AG08395 (cell line): ENCODE measurements at regions not wholly inside any gene's neighbourhood (a gene's known extent, or its start where the extent isn't known, plus 50 kb on each side); places are given as distances from the start of the nearest gene placed in this dataset.
"Not testable (repeated sequence)": the region's sequence is repeated elsewhere in the genome, so short reads cannot be mapped to it uniquely, and the experiment has no call there.

Experiments
- DNase-seq: peaks from one replicate; pipeline ENCODE4 v3.0.0; 2012; ENCODE audit warnings: mixed read lengths, low spot score

GRCh38 chr16:10314317-10314716 lies 71.5 kb upstream of the ATF7IP2 start:
- no peak for DNase-seq

- DNase-seq = no peak
Measured at GRCh38 chr16:10314811-10315210, 71.0 kb upstream of the ATF7IP2 start.

- DNase-seq = no peak
Measured at GRCh38 chr16:10317425-10318001, 68.3 kb upstream of the ATF7IP2 start.

- DNase-seq = no peak
Measured at GRCh38 chr16:10318798-10319500, 66.9 kb upstream of the ATF7IP2 start.

DNA sequence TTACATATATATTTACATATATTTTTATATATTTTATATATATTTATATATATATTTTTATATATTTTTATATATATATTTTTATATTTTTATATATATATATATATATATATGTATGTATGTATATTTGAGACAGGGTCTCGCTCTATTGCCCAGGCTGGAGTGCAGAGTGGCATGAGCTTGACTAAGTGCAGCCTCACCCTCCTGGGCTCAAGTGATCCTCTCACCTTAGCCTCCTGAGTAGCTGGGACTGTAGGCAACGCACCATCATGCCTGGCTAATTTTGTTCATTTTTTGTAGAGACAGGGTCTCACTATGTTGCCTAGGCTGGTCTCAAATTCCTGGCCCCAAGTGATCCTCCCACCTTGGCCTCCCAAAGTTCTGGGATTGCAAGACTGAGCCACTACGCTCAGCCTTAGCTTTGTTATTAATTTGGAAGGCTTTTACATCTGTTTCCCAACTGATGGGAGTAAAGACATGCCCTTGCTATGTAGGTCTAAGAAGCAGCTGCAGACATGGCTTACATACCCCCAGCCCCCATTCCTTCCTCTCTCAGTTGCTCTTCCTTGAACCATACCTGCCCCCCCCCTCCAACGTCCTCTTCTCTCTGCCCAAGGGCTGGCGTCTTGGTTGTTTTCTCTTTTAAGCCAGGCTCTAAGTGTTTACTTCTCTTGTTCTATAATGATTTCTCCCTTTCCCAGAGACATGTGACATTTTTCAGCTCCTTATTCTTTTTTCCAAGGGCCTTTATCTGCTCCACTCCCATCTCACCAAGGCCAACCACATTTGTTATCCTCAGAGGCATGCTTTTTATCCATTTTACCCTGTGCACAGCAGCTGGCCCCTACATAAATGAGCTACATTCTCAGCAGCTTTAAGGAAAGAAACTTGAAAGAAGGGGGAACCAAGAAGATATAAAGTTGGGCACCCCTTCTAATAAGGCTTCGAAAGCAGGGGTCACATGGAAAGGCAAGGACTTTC lies 64.2 kb upstream of the ATF7IP2 start:
- no peak for DNase-seq

- no peak for DNase-seq
Measured at GRCh38 chr16:10322723-10323527, 62.9 kb upstream of the ATF7IP2 start.

DNA sequence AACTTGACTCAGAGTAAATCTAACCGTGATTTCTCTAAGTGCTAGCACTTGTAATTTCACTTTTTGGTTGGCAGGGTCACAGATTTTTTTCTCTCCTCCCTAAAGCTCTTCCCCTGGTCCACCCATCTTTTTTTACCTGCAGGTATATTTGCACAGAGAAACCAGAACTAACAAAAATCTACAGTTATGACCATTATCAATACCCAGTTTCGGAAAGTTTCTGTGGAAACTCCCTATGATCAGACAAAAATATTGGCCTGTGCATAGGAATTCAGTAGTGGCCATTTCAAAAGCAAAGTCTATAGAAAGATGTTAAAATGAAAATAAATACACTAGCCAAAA lies 62.4 kb upstream of the ATF7IP2 start:
- no peak for DNase-seq

- DNase-seq = no peak
Measured at GRCh38 chr16:10324210-10324609, 61.7 kb upstream of the ATF7IP2 start.

- no peak for DNase-seq
Measured at GRCh38 chr16:10325783-10326543, 59.9 kb upstream of the ATF7IP2 start.

DNA sequence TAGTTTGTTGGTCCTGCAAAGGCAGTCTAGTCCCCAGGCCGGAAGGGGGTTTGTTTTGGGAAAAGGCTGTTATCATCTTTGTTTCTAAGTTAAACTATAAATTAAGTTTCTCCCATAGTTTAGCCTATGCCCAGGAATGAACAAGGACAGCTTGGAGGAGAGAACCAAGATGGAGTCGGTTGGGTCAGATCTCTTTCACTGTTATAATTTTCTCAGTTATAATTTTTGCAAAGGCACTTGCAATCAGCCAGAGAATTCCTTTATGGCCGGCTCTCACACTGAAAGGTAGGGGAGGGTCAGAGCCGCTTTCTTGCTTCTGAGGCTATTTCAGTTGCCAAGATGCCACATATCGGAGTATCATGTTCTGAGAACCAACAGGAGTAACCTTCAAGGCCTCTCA lies 59.2 kb upstream of the ATF7IP2 start:
- no peak for DNase-seq

- DNase-seq = not testable (repeated sequence)
Measured at GRCh38 chr16:10328291-10328690, 57.6 kb upstream of the ATF7IP2 start.

GRCh38 chr16:10332241-10332640 lies 53.6 kb upstream of the ATF7IP2 start:
- DNase-seq = no peak

DNA sequence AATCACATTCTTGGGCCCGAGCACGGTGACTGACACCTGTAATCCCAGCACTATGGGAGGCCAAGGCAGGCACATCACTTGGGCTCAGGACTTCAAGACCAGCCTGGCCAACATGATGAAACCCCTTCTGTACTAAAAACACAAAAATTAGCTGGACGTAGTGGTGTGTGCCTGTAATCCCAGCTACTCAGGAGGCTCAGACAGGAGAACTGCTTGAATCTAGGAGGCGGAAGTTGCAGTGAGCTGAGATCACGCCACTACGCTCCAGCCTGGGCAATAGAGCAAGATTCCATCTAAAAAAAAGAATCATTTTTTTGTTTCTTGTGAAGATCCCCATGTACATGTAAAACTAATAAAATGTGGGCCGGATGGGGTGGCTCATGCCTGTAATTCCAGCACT lies 53.1 kb upstream of the ATF7IP2 start:
- DNase-seq = no peak

DNA sequence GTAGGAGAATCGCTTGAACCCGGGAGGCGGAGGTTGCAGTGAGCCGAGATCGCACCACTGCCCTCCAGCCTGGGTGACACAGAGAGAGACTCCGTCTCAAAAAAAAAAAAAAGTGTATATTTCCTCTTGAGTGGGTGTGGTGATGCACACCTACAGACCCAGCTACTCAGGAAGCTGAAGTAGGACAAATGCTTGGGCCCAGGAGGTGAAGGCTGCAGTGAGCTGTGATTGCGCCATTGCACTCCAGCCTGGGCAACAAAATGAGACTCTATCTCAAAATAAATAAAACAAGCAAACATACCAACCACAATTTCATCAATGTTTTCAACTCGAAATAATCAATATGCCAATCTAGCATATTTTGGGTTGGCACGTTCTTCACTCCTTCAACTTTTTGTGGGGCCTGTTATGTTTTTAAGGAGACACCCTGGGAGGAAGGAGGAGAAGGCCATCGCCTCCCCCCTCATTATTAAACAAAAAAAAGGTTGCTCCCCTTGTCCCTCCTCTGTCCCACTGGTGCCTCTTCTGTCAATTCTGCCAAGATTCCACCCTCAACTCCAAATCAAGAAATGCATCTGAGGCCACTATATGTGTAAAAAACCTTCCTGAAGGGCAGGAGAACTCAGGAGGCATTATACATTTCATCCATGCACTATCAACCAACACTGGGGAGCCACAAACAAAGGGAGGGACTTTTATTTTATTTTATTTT lies 52.4 kb upstream of the ATF7IP2 start:
- no peak for DNase-seq

- DNase-seq = no peak
Measured at GRCh38 chr16:10335681-10336080, 50.2 kb upstream of the ATF7IP2 start.
